Stomach (tissue), 4 donors: ENCODE measurements at regions not wholly inside any gene's neighbourhood (a gene's known extent, or its start where the extent isn't known, plus 50 kb on each side); places are given as distances from the start of the nearest gene placed in this dataset.

ENCODE experiments used
- EP300 ChIP-seq: sonication (generic); formaldehyde crosslinking; IDR thresholded peaks from one replicate; pipeline ENCODE4 v1.6.1; 2017; ENCODE audit warnings: antibody characterized with exemption
- POLR2A ChIP-seq, 4 donors: fragments of 450-650 bp; IDR thresholded peaks; one replicate each; pipeline ENCODE4 v1.6.1; 2016; ENCODE audit warnings: antibody characterized with exemption in 4 of 4, control low read depth in 2 of 4, mild to moderate bottlenecking in 1 of 4, moderate library complexity in 1 of 4
- TF ChIP-seq, protein P1 (sequence below), 7 experiments: fragments of 450-650 bp in 4 of 7; fragments of 200-600 bp in 3 of 7; sonication (generic) in 3 of 7; IDR thresholded peaks; one replicate each; pipeline ENCODE4 v1.5.1; 2016 to 2019; ENCODE audit warnings: antibody characterized with exemption in 7 of 7, control low read depth in 2 of 7, mild to moderate bottlenecking in 1 of 7

DNA sequence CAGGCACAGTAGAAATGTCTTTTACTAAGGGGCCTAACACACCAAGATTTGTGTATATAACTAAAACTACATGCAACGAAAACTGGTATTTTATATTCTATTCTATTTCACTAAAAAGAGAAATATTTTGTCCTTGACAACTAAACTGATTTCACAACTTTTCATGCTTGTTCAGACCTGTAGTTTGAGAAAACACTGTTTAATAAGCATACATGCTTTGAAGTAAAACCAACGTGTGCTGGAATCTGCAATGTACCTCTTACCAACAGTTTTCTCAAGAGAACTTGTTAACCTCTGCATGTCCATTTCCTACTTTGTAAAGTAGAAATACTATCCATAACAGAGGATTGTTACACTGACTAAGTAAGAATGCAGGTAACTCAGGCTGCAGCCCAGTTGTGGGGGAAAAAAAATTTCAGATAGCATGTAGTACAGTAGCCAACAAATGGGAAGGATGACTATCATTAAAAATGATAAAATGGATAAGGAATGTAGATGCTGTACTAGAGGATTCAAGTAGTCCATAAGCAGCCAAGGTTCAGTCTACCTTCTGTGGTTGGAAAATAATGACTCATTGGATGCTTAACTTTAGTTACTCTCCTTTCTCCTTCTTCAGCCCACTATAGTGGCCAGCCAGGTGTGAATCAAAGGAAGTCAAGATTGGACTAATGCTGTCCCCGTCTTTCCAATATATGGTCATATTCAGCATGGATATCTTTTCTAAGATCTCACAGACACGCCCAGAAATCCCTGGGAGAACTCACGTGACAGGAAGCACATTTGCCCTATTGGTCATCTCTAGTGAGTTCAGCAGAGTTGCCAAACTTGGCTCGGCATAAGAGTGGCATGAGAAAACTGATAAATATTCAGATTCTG lies 65.2 kb downstream of the HFE start:
- TF ChIP-seq EP300 (no peak), POLR2A (IDR thresholded peaks at IDR 0.05) (no peak)
- TF ChIP-seq, protein P1, sequence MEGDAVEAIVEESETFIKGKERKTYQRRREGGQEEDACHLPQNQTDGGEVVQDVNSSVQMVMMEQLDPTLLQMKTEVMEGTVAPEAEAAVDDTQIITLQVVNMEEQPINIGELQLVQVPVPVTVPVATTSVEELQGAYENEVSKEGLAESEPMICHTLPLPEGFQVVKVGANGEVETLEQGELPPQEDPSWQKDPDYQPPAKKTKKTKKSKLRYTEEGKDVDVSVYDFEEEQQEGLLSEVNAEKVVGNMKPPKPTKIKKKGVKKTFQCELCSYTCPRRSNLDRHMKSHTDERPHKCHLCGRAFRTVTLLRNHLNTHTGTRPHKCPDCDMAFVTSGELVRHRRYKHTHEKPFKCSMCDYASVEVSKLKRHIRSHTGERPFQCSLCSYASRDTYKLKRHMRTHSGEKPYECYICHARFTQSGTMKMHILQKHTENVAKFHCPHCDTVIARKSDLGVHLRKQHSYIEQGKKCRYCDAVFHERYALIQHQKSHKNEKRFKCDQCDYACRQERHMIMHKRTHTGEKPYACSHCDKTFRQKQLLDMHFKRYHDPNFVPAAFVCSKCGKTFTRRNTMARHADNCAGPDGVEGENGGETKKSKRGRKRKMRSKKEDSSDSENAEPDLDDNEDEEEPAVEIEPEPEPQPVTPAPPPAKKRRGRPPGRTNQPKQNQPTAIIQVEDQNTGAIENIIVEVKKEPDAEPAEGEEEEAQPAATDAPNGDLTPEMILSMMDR (IDR thresholded peaks at IDR 0.05) = no peak
